Esophagus muscularis mucosa (tissue), 4 donors: ENCODE measurements at regions not wholly inside any gene's neighbourhood (a gene's known extent, or its start where the extent isn't known, plus 50 kb on each side); places are given as distances from the start of the nearest gene placed in this dataset.

Experiments used
- EP300 ChIP-seq: sonication (generic); formaldehyde crosslinking; IDR thresholded peaks from one replicate; pipeline ENCODE4 v1.6.1; 2017; ENCODE audit warnings: antibody characterized with exemption
- POLR2A ChIP-seq: fragments of 450-650 bp; IDR thresholded peaks from one replicate; pipeline ENCODE4 v1.6.1; 2017; ENCODE audit warnings: antibody characterized with exemption, moderate library complexity, mild to moderate bottlenecking, low read depth
- POLR2AphosphoS5 ChIP-seq, 2 donors: sonication (generic); formaldehyde crosslinking; IDR thresholded peaks; one replicate each; pipeline ENCODE4 v1.6.1; 2017; ENCODE audit warnings: antibody characterized with exemption in 2 of 2
- TF ChIP-seq, protein P1 (sequence below), 3 experiments: fragments of 200-600 bp in 2 of 3; fragments of 450-650 bp in 1 of 3; sonication (generic) in 2 of 3; IDR thresholded peaks; one replicate each; pipeline ENCODE4 v1.5.1; 2017 to 2019; ENCODE audit warnings: antibody characterized with exemption in 3 of 3, mild to moderate bottlenecking in 2 of 3, moderate library complexity in 1 of 3

DNA sequence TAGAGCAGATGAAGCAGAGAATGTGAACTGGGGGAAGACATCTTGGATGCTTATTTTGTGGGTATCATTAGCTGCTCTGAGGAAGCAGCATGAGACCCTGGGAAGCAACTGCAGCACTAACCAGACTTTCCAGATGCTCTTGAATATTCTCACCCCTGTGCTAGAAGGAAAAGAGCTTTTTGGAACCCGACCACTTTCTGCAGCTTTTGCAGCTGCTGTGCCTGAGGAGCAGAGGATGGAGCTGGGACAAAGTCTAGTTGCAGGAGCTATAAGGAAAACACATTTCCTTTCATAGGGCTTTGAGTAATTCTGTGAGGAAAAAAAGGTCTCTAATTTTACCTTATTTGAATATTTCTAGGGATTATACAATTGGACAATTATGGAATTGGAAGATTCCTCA is 369.7 kb downstream of the CD109 start:
- TF ChIP-seq, protein P1, sequence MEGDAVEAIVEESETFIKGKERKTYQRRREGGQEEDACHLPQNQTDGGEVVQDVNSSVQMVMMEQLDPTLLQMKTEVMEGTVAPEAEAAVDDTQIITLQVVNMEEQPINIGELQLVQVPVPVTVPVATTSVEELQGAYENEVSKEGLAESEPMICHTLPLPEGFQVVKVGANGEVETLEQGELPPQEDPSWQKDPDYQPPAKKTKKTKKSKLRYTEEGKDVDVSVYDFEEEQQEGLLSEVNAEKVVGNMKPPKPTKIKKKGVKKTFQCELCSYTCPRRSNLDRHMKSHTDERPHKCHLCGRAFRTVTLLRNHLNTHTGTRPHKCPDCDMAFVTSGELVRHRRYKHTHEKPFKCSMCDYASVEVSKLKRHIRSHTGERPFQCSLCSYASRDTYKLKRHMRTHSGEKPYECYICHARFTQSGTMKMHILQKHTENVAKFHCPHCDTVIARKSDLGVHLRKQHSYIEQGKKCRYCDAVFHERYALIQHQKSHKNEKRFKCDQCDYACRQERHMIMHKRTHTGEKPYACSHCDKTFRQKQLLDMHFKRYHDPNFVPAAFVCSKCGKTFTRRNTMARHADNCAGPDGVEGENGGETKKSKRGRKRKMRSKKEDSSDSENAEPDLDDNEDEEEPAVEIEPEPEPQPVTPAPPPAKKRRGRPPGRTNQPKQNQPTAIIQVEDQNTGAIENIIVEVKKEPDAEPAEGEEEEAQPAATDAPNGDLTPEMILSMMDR (IDR thresholded peaks at IDR 0.05): no peak
- TF ChIP-seq POLR2AphosphoS5 (IDR thresholded peaks at IDR 0.05): no peak
- TF ChIP-seq POLR2A: no peak
- no peak for TF ChIP-seq EP300
